PC-9 (cell line): ENCODE measurements at regions not wholly inside any gene's neighbourhood (a gene's known extent, or its start where the extent isn't known, plus 50 kb on each side); places are given as distances from the start of the nearest gene placed in this dataset.

Experiments
- EZH2 ChIP-seq: fragments of 200-600 bp; sonication (generic); IDR thresholded peaks from 2 replicates; pipeline ENCODE4 v1.8.0; 2017; ENCODE audit warnings: antibody characterized with exemption, low read depth
- TF ChIP-seq, protein P1 (sequence below): fragments of 200-600 bp; sonication (generic); conservative IDR thresholded peaks from 2 replicates; pipeline ENCODE4 v1.6.1; 2017; ENCODE audit warnings: mixed run types, antibody characterized with exemption, mild to moderate bottlenecking, moderate library complexity

DNA sequence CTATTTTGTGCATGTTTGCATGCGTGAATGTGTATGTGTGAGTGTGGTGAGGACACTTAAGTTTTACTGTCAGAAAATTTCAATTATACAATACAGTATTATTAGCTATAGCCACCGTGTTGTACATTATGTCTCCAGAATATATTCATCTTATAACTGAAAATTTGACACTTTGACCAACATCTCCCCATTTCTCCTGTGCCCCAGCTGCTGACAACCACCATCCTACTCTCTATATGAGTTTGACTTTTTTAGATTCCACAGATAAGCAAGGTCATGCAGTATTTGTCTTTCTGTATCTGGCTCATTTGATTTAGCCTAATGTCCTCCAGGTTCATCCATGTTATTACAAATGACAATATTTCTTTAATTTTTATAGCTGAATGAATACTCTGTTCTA lies 195.0 kb downstream of the GPR37 start:
- TF ChIP-seq, protein P1, sequence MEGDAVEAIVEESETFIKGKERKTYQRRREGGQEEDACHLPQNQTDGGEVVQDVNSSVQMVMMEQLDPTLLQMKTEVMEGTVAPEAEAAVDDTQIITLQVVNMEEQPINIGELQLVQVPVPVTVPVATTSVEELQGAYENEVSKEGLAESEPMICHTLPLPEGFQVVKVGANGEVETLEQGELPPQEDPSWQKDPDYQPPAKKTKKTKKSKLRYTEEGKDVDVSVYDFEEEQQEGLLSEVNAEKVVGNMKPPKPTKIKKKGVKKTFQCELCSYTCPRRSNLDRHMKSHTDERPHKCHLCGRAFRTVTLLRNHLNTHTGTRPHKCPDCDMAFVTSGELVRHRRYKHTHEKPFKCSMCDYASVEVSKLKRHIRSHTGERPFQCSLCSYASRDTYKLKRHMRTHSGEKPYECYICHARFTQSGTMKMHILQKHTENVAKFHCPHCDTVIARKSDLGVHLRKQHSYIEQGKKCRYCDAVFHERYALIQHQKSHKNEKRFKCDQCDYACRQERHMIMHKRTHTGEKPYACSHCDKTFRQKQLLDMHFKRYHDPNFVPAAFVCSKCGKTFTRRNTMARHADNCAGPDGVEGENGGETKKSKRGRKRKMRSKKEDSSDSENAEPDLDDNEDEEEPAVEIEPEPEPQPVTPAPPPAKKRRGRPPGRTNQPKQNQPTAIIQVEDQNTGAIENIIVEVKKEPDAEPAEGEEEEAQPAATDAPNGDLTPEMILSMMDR, result no peak
- no peak for TF ChIP-seq EZH2
